ENCODE measurements at regions not wholly inside any gene's neighbourhood (a gene's known extent, or its start where the extent isn't known, plus 50 kb on each side); places are given as distances from the start of the nearest gene placed in this dataset.
A peak's percentile ranks its signal among the peaks of the same experiment; 100 is the strongest.

GRCh38 chr6:29999416-29999815 is 57.1 kb downstream of the HLA-A start:
- DNase-seq (ENCODE audit: low spot score): no peak

GRCh38 chr6:30000156-30000791 is 57.9 kb downstream of the HLA-A start:
- DNase-seq (ENCODE audit: low spot score): no peak

DNA sequence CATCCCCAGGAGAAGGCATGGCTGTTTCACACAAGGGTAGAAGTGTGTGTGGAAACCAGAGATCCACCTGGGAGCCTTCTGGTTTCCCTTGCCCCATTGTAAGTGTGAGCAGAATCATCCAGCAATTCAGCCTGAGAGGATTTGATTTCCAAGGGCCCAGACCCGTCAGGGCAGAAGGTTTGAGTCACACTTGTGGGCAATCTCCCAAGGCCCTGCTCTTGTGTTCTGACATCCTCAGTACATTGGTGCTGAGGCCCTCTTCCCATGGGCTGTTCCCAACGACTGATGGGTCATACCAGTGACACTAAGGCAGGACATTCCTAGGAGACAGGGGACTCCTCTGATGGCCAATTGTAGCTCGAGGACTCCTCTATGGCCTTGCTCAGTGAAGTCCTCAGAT is 58.2 kb upstream of the POLR1H start:
- no peak for DNase-seq (ENCODE audit: low spot score)

GRCh38 chr6:30005482-30005881 is 55.6 kb upstream of the POLR1H start:
- no peak for DNase-seq (ENCODE audit: low spot score)

DNA sequence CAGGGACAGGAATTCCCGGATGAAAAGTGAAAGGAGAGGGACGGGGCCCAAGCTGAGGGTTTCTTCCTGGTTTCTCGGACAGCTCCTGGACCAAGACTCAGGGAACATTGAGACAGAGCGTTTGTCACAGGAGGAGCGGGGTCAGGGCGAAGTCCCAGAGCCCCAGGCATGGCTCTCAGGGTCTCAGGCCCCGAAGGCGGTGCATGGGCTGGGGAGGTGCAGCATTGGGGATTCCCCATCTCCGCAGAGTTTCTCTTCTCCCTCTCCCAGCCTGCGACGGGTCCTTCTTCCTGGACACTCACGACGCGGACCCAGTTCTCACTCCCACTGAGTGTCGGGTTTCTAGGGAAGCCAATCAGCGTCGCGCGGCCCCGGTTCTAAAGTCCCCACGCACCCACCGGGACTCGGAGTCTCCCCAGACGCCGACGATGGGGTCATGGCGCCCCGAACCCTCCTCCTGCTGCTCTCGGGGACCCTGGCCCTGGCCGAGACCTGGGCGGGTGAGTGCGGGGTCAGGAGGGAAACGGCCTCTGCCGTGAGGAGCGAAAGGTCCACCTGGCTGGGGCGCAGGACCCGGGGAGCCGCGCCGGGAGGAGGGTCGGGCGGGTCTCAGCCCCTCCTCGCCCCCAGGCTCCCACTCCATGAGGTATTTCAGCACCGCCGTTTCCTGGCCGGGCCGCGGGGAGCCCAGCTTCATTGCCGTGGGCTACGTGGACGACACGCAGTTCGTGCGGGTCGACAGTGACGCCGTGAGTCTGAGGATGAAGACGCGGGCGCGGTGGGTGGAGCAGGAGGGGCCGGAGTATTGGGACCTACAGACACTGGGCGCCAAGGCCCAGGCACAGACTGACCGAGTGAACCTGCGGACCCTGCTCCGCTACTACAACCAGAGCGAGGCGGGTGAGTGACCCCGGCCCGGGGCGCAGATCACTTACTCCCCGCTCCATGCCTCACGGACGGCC is 54.6 kb upstream of the POLR1H start:
- DNase-seq (ENCODE audit: low spot score): peak; percentile 54

- no peak for DNase-seq (ENCODE audit: low spot score)
These were observed 53.8 kb upstream of the POLR1H start for GRCh38 chr6:30007132-30007764.

- no peak for DNase-seq (ENCODE audit: low spot score)
These were observed 52.0 kb upstream of the POLR1H start for GRCh38 chr6:30009113-30009512.

Data from ureter (tissue), 1 donor.